ENCODE measurements at regions not wholly inside any gene's neighbourhood (a gene's known extent, or its start where the extent isn't known, plus 50 kb on each side); places are given as distances from the start of the nearest gene placed in this dataset.

DNA sequence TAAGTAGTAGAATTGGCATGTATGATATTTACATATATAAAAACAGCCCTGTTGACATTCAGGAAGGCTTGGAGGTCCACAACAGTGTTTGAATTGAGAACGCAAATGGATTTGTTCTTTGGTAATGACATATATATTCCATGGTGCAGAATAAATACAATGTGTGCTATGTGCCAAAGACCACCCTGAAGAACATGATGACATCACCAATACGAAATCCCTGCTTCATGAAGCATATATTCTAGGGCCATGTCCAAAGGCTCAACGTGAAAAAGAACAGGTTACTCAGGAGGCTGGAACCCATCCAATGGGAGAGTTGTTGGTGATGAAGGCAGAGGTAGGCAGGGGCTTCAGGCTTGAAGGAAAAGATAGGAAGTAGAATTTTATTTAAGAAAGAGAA, 423.9 kb upstream of the MAF start:
- DNase-seq (ENCODE audit: extremely low read depth in 1 of 2, low read depth in 1 of 2), result no peak

DNA sequence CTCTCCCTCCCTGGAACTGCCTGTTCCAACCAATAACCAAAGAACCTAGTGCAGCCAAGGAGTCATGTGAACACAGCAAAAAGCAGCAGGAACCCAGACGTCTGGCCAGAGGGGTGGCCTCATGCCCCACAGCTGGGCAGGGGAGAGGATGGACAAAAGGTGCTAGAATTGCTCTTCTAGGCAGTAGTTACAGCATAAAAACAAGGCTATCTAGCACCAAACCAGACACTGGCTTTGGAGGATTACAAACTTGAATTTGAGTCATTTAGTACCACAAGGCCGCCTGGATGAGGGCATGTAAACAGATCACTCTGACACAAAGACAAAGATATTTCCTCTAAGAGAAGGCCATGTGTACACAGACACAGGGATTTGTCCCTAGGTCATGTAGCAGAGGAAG, 423.3 kb upstream of the MAF start:
- no peak for DNase-seq (ENCODE audit: extremely low read depth in 1 of 2, low read depth in 1 of 2)

DNA sequence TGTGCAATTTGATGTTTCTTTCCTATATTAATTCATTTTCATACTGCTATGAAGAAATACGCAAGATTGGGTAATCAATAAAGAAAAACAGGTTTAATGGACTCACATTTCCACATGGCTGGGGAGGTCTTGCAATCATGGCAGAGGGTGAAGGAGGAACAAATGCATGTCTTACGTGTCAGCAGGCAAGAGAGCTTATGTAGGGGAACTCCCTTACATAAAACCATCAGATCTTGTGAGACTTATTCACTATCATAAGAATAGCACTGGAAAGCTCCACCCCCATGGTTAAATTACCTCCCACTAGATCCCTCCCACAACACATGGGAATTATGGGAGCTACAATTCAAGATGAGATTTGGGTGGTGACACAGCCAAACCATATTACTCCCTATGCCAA, 418.9 kb upstream of the MAF start:
- DNase-seq (ENCODE audit: extremely low read depth in 1 of 2, low read depth in 1 of 2), result no peak

DNA sequence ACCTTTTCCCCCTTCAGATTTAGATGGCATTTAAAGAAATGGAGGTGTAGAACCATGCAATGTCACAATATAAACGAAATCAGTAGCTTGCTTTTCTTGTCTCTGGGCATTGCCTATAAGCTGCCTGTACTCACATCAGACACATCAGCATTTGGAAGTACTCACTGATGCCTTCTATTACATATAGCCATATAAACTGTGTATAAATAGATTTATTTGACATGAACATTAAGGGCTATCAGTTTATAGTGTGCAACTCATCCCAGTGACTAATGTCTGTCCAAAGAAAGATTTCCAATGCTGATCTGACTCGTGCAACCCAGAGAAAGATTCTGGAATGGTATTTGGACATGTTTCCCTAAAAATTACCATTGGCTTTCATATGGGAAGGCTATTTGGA, 417.9 kb upstream of the MAF start:
- no peak for DNase-seq (ENCODE audit: extremely low read depth in 1 of 2, low read depth in 1 of 2)

DNA sequence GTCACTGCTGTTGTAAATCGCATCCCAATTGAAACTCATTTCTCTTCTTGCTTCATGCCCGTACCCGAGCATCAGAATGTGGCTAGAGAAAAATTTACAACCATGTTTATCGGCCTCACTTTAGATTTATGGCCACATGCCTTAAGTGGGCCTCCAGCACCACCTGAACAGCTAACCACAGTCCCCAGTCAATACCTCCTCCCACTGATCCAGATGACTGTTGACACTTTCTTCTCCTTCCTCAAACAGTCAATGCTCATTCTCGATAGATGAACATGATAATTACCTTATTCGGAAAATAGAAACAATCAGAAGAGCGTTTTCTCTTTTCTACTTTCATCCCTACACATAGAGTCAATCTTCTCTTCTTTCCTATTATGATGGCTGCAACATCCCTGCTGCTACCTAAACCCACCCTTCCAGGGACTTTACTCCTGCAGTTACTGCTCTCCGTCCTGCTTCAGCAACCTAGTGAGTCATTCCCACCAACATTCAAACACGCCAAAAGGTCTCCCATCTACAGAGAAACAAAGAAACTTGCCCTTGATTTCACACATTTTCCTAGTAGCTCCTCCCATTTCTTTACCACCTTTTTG, 416.3 kb upstream of the MAF start:
- DNase-seq (ENCODE audit: extremely low read depth in 1 of 2, low read depth in 1 of 2), result no peak

DNA sequence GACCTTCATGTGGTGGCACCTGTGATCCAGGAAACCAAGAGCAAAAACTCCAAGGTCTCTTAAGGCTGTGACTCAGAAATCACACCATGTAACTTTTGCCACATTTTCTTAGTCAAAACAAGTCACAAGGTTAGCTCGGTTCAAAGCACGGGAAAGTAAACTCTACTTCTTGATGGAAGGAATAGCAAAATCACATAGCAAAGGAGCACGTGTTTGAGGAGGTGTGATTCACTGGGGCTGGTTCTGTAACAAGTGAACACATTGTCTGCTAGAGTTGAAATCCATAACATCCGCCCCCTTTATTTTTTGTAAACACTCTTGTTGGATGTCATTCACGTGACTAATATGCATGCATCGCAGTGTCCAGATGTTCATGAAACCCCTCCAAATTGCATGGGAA, 415.0 kb upstream of the MAF start:
- no peak for DNase-seq (ENCODE audit: extremely low read depth in 1 of 2, low read depth in 1 of 2)

DNA sequence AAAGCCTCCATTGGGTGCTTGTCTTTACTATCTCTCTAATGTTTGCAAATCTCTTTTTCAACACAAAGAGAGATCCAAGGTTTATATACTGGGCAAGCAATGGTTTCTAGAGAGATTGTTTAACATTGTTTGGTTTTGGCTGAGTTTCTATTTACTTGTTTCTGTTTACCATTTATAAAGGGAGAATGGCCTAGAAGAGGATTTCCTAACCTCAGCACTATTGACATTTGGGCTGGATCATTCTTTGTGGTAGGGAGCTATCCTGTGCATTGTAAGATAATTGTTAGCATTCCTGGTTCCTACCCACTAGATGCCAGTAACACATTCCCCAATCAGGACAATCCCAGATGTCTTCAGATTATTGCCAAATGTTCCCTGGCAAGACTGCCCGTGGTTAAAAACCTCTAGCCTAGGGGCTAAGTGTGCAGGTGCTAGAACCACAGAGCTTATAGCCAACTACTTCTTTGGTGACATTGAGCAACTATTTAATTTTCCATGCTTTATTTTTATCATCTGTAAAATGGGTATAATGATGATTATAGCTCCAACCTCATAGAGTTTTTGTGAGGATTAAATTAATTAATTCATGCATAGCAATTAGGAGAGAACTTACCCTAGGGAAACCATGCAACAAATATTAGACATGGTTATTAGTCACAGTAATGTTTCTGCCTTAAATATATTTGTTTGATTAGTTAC, 413.9 kb upstream of the MAF start:
- DNase-seq (ENCODE audit: extremely low read depth in 1 of 2, low read depth in 1 of 2), result no peak

DNA sequence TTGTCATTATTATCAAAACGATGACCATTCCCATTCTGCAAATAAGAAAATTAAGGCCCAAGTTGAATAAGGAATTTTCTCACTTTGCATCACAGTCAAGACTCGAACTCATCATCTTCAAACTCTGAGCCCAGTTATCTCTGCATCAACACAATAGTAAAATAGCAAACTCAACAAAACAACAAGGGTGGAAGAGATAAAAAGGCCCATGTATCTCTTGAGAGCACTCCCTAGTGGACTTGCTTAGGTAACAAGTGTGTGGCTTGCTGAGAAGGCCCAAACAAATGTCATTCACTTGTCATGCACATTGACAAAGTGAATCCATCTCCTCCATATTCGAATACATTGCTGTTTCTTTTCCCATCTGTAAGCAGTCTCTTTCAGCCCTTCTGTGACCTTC, 412.0 kb upstream of the MAF start:
- DNase-seq (ENCODE audit: extremely low read depth in 1 of 2, low read depth in 1 of 2), result no peak

DNA sequence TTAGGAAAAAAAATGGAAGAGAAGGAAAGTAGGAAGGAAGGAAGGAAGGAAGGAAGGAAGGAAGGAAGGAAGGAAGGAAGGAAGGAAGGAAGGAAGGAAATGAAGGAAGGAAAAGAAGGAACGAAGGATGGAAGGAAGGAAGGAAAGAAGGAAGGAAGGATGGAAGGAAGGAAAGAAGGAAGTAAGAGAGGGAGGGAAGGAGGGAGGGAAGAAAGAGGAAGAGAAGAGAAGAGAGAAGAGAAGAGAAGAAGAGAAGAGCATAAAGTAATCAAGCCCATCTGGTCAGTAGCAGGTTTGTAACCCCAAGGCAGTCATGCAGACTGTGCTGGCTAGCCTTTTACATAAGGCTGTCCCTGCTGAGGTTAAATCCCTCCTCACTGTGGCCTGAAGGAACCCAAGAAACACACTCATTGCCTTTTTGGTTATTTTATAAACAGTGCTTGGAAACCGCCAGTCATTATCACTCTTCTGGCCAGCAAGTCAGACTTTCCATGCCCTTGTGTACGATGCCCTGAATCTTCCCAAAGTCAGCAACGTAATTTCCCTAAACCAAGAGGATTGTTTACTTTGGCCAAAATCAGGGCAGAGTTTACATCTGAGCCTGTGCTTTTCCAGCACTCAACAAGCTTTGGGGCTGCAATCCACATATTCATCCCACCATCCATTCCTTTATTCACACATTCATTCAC, 409.6 kb upstream of the MAF start:
- no peak for DNase-seq (ENCODE audit: extremely low read depth in 1 of 2, low read depth in 1 of 2)

DNA sequence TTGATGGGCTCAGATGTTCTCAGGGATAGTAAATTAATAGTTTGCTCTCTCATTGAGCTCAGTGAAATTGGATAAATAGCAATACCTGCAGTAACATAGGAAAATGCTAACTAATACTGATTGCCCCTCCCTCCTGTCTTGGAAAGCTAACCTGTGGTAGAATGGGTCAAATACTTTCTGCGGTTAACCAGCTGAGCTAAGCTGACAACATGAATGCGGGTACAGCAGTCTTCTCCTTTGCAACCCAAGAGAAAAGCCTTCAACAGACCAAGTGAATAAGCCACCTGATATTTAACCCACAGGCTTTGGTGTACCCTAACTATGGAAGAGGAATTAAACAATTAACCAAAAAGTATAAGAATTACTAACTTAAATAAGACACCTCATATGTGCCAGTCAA, 408.3 kb upstream of the MAF start:
- DNase-seq (ENCODE audit: extremely low read depth in 1 of 2, low read depth in 1 of 2), result no peak

DNA sequence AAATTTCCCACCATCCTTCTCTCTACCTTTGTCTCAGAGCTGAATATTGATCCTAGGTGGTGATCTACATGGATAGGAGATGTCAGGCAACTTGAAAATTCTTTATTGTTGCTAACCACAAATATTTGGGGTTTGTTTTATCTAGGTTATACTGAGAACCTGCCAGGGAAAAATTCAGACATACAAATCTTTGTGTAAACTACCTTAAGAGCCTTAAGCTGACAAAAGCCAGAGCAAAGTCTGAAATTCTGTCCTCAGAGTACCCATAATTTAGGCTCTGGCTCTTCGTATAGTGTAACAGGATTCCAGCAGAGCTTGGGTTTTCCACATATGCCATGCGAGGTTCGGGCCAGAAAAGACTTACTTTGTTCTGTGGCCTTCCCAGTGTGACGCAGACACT, 406.7 kb upstream of the MAF start:
- DNase-seq (ENCODE audit: extremely low read depth in 1 of 2, low read depth in 1 of 2), result no peak

DNA sequence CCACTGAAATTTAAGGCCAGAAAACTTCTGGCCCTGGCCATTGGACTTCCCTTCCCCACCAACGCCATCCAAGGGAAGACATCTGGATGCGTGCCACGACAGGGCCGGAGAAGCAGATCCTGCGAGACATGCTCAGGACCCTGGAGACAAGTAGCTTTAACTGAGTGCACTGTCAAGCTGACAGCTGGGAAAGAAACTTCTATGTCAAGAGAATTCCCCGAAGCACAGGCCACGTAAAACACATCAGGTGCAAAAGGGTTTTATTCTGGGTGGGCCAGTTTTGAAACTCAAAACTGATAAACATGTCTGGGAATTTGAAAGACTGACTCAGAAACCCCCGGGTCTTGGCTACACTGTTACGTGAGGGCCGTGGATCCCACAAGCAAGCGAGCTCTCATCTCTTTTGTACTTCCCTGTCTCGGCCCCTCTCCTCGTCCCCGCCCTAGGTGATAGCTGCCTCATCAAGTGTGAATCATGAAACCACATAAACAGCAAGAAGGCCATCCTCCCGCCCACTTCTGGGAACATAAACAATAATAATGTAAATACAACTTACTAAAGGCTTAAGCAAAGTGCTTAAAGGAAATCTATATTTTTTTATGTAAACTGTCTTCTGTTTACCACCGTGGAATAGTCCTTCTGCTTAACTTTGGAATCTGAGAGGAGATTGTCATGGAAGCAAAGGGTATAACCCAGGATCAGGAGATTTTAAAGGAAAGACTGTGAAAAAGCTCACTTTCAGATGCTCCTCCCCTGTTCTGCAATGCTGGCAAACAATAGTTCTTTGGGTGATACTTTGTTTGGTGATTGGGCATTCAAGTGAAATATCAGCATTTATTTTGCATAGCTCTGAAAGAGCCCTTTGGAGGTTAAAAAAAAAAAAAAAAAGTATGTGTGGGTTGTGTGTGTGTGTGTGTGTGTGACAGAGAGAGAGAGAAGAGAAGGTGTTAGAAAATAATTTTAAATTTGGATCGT, 406.0 kb upstream of the MAF start:
- no peak for DNase-seq (ENCODE audit: extremely low read depth in 1 of 2, low read depth in 1 of 2)

DNA sequence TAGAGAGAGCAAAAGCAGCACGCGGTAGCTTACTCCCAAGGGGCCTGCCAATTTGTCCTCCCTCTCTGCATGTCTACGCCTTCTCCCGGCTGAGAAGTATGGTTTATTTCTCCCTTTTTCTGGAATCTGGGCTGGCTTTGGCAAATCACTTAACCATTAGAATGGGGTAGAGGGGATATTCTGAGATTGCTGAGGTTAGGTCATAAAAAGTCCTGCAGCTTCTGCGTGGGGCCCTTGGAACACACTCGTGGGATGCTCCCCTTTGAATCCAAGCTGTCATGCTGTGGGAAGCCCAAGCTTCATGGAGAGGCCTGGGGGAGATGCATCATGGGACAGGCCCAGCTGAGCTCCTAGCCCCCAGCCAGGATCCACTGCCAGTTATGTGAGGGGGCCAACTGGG, 403.6 kb upstream of the MAF start:
- DNase-seq (ENCODE audit: extremely low read depth in 1 of 2, low read depth in 1 of 2), result no peak

DNA sequence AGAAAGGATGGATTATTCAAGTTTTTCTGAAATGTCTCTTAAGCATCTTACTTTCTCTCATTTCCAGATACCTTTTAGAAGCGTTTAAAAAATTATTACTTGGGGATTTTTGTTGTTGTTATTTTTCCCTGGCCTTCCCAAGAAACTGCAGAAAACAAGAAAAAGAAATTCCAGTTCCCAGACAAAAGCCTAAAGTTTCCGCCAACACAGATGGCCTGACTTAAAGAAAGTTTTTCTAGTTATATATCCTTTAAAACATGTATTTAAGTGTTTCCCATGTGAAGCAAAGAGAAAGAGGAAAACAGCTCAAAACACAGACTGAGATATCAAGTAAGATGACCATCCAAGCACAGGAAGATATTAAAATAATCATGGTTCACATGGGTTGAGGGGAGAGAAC, 401.7 kb upstream of the MAF start:
- no peak for DNase-seq (ENCODE audit: extremely low read depth in 1 of 2, low read depth in 1 of 2)

DNA sequence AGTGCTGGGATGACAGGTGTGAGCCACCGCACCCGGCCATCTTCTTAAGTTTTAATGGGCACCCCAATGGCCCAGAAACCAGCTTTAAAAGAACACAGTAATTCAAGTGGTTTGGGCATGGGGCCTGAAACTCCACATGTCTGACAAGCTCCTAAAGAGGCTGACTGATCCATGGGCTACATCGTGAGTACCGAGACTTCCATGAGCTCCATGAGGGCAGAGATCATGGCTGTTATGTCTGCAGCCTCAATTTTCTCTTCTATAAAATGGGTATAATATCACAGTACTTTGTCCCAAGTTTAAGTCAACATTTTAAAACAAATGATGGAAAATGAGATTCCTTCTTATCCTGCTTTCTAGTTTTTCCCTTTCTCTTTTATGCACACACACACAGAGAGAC, 397.6 kb upstream of the MAF start:
- DNase-seq (ENCODE audit: extremely low read depth in 1 of 2, low read depth in 1 of 2), result no peak

DNA sequence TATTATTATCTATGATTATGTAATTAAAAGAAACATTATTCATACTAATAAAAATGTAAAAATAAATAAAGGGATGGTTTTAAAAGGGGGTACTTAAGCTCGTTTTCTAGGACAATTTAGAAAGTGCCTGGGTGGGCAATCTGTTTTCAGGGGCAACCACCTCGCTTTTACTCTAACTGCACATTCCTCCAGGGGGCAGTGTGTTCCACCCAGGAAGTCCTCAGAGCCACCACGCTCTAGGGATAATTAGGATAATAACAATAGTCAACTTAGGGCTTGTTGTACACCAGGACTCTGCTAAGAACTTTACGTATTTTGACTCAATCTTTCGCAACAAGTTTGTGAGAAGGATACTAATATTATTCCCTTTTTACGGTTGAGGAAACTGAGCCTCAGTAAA, 396.7 kb upstream of the MAF start:
- no peak for DNase-seq (ENCODE audit: extremely low read depth in 1 of 2, low read depth in 1 of 2)

DNA sequence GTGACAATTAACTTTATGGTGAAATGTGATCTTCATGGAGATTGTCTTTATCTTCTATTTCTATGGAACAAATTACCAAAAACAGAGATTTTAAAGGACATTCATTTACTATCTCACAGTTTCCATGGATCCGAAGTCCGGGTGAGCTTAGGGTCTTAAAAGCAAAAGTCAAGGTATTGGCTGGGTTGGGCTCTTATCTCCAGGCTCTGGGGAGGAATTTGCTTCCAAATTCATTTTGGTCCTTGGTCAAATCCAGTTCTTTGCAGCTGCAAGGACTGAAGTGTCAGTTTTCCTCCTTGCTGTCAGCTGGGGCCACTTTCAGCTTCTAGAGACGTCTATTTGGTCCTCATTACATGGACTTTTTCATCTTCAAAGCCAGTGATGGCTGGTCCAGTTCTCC, 395.8 kb upstream of the MAF start:
- DNase-seq (ENCODE audit: extremely low read depth in 1 of 2, low read depth in 1 of 2), result no peak

DNA sequence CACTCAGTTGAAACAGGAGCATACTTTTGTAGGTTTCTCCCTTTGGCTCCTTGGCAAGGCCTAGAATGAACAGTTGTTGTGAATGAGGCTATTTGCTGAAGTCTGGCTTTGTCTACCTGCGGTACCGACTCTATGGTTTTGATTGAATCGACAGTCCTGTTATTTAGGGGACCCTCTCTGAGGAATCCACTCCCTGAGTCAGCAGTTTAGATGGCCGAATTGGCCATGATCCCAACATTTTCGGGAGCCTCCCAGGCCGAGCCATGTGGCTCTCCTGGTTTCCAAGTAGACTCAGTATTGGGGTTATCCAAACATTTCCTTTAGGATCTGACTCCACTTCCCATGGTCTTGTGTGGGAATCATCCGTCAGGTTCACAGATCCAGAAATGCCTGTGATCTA, 394.8 kb upstream of the MAF start:
- no peak for DNase-seq (ENCODE audit: extremely low read depth in 1 of 2, low read depth in 1 of 2)

DNA sequence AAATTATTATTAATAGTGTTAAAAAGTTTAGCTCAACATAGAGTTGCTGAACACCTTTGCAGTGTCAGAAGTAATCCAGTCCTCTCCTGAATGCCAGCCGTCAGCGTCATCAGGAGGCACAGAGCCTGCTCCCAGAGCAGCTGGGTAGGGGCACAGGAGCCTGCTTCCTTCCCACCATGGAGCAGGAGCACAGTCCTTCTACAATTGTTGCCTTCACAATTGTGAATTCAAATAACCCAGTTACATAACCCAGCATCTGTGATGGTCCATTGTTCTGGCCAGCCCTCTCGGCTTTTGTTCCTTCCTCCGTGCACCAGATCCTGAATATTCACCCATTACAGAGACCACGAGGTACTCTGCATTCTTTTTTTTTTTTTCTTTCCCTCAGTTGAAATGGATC, 393.9 kb upstream of the MAF start:
- DNase-seq (ENCODE audit: extremely low read depth in 1 of 2, low read depth in 1 of 2), result no peak

DNA sequence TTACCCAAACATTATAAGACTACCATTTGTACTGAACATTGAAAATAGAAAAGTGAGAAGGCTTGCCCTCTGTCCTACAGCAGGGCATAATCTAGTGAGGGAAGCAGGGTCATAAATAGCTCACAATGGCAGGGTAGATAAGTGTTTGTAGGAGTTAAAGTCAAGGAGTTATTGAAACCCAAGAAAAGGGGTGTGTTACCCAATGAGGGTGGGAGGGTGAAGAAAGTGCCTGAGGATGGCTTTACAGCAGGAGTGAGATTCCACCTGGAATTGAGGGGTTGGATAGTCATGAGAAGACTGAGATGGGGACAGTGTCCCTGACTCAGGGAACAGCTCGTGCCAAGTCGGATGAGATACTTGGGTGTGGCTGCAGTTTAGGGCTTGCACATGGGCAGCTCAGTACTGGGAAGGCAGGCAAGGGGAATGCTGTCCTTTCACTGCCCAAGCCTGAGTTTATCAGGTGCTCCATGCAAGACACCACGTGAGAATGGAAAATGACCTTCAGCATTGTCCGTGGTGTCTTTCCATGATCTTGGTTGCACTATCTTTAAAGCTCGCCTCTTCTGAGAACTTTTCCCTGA, 393.2 kb upstream of the MAF start:
- DNase-seq (ENCODE audit: extremely low read depth in 1 of 2, low read depth in 1 of 2), result no peak

DNA sequence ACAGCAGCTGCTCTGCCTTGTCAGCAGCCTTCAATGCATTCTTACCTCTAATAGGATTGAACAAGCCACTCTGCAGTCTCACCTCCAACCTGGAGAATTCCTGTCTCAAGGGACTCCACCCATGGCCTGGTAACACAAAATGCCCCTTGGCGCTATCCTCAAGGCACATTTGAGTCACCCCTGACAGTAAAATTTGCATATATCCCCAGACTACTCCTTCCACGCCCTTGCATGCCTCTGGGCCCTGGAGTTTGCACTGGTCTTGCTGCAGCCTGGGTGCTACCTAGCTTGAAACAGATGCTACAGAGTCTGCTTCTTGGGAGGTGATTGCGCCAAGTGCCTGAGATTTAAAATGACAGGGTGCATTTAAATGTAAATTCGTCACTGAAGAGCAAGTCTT, 391.4 kb upstream of the MAF start:
- no peak for DNase-seq (ENCODE audit: extremely low read depth in 1 of 2, low read depth in 1 of 2)

All from stimulated activated CD8-positive, alpha-beta memory T cell treated with anti-CD3 and anti-CD28 coated beads, Interleukin-7, amount 100 ng/mL, for 48 hours (primary cell).